ENCODE measurements at regions not wholly inside any gene's neighbourhood (a gene's known extent, or its start where the extent isn't known, plus 50 kb on each side); places are given as distances from the start of the nearest gene placed in this dataset.

DNA sequence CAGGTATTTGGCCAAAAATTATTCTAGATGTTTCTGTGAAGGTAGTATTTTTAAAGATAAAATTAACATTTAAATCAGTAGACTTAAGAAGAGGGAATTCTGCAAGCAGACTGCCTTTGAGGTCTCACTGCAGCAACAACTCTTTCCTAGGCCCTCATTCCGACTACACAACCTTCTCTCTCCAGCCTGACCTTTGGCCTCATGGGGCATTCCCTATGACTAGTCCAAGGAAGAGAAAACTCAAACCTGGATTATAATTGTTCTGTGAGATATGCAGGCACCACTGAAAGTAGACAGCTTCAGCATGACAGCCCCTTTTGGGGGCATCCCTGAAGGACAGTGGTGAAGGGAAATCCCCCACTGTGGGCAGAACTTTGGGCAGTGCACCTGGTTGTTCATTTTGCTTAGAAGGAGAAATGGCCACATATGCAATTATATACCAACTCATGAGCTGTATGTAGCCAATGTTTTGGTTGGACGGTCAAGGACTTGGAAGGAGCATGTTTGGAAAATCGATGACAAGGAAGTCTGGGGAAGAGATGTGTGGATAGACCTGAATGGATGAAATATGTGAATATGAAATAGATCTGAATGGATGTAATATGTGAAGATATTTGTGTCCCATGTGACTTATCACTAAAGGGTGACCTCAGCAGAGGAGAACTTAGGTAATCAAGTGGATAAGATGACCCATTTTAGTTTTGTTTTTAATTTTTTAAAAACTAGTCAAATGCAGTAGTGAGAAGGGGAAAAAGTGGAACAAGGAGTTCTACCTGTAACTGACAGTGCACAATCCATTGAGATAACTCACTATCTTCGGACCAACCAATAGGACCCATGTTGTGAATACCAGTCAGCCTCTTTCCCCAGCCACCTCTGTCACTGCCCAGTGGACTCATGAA lies 233.3 kb upstream of the FOXN3 start:
- TF ChIP-seq, protein P1, sequence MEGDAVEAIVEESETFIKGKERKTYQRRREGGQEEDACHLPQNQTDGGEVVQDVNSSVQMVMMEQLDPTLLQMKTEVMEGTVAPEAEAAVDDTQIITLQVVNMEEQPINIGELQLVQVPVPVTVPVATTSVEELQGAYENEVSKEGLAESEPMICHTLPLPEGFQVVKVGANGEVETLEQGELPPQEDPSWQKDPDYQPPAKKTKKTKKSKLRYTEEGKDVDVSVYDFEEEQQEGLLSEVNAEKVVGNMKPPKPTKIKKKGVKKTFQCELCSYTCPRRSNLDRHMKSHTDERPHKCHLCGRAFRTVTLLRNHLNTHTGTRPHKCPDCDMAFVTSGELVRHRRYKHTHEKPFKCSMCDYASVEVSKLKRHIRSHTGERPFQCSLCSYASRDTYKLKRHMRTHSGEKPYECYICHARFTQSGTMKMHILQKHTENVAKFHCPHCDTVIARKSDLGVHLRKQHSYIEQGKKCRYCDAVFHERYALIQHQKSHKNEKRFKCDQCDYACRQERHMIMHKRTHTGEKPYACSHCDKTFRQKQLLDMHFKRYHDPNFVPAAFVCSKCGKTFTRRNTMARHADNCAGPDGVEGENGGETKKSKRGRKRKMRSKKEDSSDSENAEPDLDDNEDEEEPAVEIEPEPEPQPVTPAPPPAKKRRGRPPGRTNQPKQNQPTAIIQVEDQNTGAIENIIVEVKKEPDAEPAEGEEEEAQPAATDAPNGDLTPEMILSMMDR (IDR thresholded peaks at IDR 0.05; ENCODE audit: low read depth, low read length): no peak
- no peak for TF ChIP-seq EZH2phosphoT487 (IDR thresholded peaks at IDR 0.05; ENCODE audit: low read depth)

All from OCI-LY3 (cell line).